NT2/D1 (cell line): ENCODE measurements at regions not wholly inside any gene's neighbourhood (a gene's known extent, or its start where the extent isn't known, plus 50 kb on each side); places are given as distances from the start of the nearest gene placed in this dataset.

Experiments
- DNase-seq: peaks from one replicate; pipeline ENCODE4 v3.0.0-alpha.2; 2011; ENCODE audit warnings: low read depth, low spot score
- H3K27me3 ChIP-seq: 2 replicates; pipeline ENCODE4 v1.6.0; 2011; ENCODE audit warnings: mild to moderate bottlenecking; ENCODE audit not compliant: insufficient read length, insufficient read depth
- H3K36me3 ChIP-seq: 2 replicates; pipeline ENCODE4 v1.6.1; 2011; ENCODE audit warnings: mild to moderate bottlenecking, low read length, mixed read lengths; ENCODE audit not compliant: insufficient read depth, insufficient read length
- H3K4me1 ChIP-seq: 2 replicates; pipeline ENCODE4 v1.5.1; 2011; ENCODE audit not compliant: insufficient read depth, insufficient read length
- H3K4me3 ChIP-seq: 2 replicates; pipeline ENCODE4 v1.5.1; 2011; ENCODE audit warnings: low read depth; ENCODE audit not compliant: insufficient read length
- H3K9ac ChIP-seq: 2 replicates; pipeline ENCODE4 v1.6.0; 2011; ENCODE audit warnings: low read depth; ENCODE audit not compliant: insufficient read length
- H3K9me3 ChIP-seq: 2 replicates; pipeline ENCODE4 v1.5.1; 2011; ENCODE audit warnings: mild to moderate bottlenecking, low read length; ENCODE audit not compliant: insufficient read depth
- SUZ12 ChIP-seq: IDR thresholded peaks from 2 replicates; pipeline ENCODE4 v1.6.1; 2011; ENCODE audit not compliant: insufficient read length, insufficient read depth; ENCODE audit errors: extremely low read depth
- YY1 ChIP-seq: IDR thresholded peaks from 2 replicates; pipeline ENCODE4 v1.6.1; 2011; ENCODE audit not compliant: insufficient read length, insufficient read depth
- ZNF274 ChIP-seq: IDR thresholded peaks from 2 replicates; pipeline ENCODE4 v1.6.1; 2011; ENCODE audit warnings: mild to moderate bottlenecking, low read depth, low read length

DNA sequence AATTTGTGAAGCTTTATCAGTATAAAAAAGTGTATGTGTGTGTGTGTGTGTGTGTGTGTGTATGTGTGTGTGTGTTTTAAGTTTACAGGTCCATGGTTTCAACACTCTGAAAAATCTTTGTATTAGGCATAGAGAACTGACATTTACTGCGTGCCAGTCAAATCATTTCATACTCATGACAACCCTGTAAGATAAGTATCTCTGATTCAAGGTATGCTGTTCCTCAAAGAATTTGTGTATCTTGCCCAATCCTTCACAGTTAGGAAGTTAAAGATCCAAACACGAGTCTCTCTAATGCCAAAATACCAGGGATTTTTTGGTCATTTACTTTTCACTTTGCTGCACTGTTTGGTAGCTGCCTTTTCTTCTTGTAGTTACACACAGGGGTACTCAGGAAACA lies 1121.3 kb upstream of the AUTS2 start:
- Histone ChIP-seq H3K9ac (no peak overlapping the region), H3K9me3 (no peaks in the 10 kb centered on the region), H3K4me1 (no peaks in the 10 kb centered on the region), H3K4me3 (no peak overlapping the region), H3K27me3 (no peaks in the 10 kb centered on the region), H3K36me3 (no peaks in the 10 kb centered on the region)
- DNase-seq: no peak
- TF ChIP-seq ZNF274 (no peak), YY1 (no peak), SUZ12 (no peak)

DNA sequence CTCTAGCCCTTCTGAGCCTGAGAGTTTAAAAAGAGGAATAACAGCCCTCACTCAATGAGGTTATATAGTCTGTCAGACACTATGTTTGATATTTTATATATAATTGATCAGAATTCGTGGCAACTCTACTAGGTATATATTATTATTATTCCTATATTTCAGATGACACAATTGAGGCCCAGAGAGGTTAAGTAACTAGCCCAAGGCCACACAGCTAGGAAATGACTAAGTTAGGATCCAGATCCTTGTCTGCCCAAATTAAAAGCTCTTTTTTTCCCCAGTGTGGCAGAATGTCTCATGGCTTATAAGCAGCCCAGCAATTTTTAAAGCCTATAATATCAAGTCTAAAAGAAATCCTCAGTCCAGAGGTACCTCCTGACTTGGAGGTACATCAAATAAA lies 1119.9 kb upstream of the AUTS2 start:
- Histone ChIP-seq H3K9me3 (no peaks in the 10 kb centered on the region), H3K36me3 (no peaks in the 10 kb centered on the region), H3K4me3 (no peak overlapping the region), H3K4me1 (no peaks in the 10 kb centered on the region), H3K9ac (no peak overlapping the region), H3K27me3 (no peaks in the 10 kb centered on the region)
- no peak for TF ChIP-seq SUZ12
- no peak for TF ChIP-seq YY1
- DNase-seq: no peak

DNA sequence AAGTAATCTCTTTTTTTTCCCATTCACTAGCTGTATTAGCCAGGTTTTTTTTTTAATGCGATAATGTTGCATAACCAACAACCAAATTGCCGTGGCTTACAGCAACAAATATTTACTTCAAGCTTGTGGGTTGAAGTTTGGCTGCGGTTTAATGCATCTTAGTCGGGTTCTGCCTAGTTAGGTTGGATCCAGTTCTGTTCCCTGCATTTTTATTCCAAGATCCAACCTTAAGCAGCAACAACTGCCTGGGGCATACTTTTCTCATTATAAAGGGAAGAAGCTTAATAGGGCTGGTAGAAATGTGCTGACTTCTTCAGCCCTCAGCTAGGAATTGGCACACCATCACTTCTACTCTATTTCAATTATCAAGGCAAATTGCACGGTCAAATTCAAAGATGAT lies 1115.5 kb upstream of the AUTS2 start:
- Histone ChIP-seq H3K9ac (no peak overlapping the region), H3K9me3 (no peaks in the 10 kb centered on the region), H3K4me1 (no peaks in the 10 kb centered on the region), H3K36me3 (no peaks in the 10 kb centered on the region), H3K4me3 (no peak overlapping the region), H3K27me3 (no peaks in the 10 kb centered on the region)
- no peak for DNase-seq
- no peak for TF ChIP-seq YY1
- no peak for TF ChIP-seq ZNF274
- TF ChIP-seq SUZ12: no peak

GRCh38 chr7:68484731-68485130 lies 1113.5 kb upstream of the AUTS2 start:
- Histone ChIP-seq H3K27me3 (no peaks in the 10 kb centered on the region), H3K9ac (no peak overlapping the region), H3K36me3 (no peaks in the 10 kb centered on the region), H3K4me1 (no peaks in the 10 kb centered on the region), H3K4me3 (no peak overlapping the region), H3K9me3 (no peaks in the 10 kb centered on the region)
- no peak for DNase-seq
- no peak for TF ChIP-seq YY1
- TF ChIP-seq ZNF274: no peak
- no peak for TF ChIP-seq SUZ12

DNA sequence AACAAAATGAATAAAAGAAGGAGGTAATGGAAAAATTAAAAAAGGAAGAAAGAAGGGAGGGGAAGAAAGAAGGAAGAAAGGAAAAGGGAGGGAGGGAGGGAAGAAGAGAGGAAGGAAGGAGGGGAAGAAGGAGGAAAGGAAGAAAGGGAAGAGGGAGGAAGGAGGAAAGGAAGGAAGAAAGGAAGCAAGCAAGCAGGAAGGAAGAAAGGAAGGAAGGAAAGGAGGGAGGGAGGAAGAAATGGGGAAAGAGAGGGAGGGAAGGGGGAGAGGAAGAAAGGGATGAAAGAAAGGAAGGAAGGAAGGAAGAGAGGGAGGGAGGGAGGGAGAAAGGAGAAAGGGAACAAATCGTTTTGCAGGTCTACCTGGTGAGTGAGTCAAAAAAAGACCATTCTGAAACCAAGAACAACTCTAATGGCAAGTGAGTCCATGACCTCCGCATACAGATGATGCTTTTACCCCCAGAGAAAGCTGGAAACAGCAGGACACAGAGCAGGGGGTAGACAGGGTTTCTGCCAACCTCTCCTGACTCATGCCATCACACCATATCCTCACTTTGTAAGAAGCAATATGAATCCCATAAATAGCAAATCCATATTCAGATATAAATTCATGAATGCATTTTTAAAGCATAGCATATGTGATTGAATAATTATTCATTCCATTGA lies 1112.9 kb upstream of the AUTS2 start:
- no peaks in the 10 kb centered on the region for H3K36me3 ChIP-seq
- H3K4me3 ChIP-seq: no peak overlapping the region
- H3K9me3 ChIP-seq: no peaks in the 10 kb centered on the region
- no peaks in the 10 kb centered on the region for H3K4me1 ChIP-seq
- TF ChIP-seq SUZ12 (no peak), ZNF274 (no peak), YY1 (no peak)
- H3K27me3 ChIP-seq: no peaks in the 10 kb centered on the region
- H3K9ac ChIP-seq: no peak overlapping the region
- DNase-seq: no peak

DNA sequence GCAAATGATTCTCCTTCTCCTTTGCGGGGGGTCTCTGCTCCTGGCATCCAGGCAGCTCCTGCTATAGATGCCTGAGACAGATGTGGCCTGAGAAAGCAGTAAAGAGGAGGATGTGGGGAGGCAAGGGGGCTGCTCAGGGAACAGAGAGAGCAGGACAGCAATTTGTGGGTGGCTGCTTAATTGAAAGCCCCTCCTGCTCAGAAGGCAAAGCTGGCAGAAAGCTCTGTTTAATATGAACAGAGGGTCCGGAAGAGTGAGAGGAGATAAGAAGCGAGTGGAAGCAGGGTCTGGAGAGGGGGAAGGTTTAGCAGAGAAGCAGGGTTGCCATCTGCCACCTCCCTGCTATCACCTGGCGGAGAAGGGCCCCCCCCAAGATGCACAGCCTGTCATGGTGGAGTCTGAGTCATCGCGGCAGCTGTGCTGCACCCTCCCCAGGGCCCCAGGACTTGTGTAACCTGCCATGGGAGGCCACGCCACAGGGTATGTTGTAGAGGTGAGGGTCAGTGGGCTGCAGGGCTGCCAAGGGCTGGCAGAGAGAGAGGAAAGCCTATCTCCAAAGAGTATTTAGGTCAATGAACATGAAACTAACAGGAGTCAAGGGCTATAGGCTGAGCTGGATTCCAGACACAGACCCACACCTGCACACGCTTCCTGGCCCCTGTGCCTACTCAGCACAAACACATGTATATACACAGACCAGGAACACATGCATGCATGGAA lies 1109.8 kb upstream of the AUTS2 start:
- no peaks in the 10 kb centered on the region for H3K27me3 ChIP-seq
- no peak for DNase-seq
- H3K9ac ChIP-seq: no peak overlapping the region
- no peak overlapping the region for H3K4me3 ChIP-seq
- TF ChIP-seq YY1: no peak
- no peak for TF ChIP-seq ZNF274
- TF ChIP-seq SUZ12: no peak
- no peaks in the 10 kb centered on the region for H3K36me3 ChIP-seq
- H3K4me1 ChIP-seq: no peaks in the 10 kb centered on the region
- no peaks in the 10 kb centered on the region; the same call in 1 of the 2 replicates for H3K9me3 ChIP-seq

DNA sequence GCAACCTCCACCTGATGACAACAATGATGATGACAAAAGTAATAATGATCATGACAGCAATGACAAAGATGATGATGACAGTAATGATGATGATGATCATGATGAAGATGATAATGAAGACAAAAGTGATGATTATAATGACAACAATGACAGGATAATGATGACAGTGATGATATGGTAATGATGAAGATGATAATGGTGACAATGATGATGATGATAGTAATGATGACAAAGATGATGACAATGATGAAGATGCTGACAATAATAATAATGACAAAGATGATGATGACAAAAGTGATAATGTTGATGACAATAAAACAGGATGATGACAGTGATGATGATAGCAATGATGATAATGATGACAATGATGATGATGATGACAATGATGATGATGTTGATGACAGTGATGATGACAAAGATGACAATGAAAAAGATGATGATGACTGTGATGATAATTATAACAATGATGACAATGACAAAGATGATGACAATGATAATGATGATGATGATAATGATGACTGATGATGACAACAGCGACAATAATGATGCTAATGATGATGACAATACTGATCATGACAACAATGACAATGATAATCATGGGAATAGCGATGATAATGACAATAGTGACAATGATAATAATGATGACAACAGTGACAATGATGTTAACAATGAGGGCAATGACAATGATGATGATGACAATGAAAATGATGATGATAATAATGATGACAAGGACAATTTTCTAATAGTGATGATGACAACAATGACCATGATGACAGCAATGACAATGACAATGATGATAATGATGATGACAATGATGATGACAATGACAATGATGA lies 1106.5 kb upstream of the AUTS2 start:
- H3K27me3 ChIP-seq: no peaks in the 10 kb centered on the region
- H3K9me3 ChIP-seq: no peaks in the 10 kb centered on the region; the same call in 1 of the 2 replicates
- no peaks in the 10 kb centered on the region for H3K4me1 ChIP-seq
- no peak overlapping the region for H3K9ac ChIP-seq
- no peak for DNase-seq
- no peaks in the 10 kb centered on the region for H3K36me3 ChIP-seq
- TF ChIP-seq ZNF274 (no peak), SUZ12 (no peak), YY1 (no peak)
- H3K4me3 ChIP-seq: no peak overlapping the region
